Fibroblast of mammary gland (primary cell): ENCODE measurements at regions not wholly inside any gene's neighbourhood (a gene's known extent, or its start where the extent isn't known, plus 50 kb on each side); places are given as distances from the start of the nearest gene placed in this dataset.
A peak's percentile ranks its signal among the peaks of the same experiment; 100 is the strongest.

Experiments
- DNase-seq: peaks from one replicate; pipeline ENCODE4 v3.0.0-alpha.2; 2010; ENCODE audit warnings: low read depth
- H3K4me3 ChIP-seq: 2 replicates; pipeline ENCODE4 v1.5.1; 2011; ENCODE audit warnings: low read depth, mild to moderate bottlenecking, low read length, moderate library complexity; ENCODE audit not compliant: control insufficient read depth
- TF ChIP-seq, protein P1 (sequence below): conservative IDR thresholded peaks from 2 replicates; pipeline ENCODE4 v1.5.1; 2011; ENCODE audit warnings: low read depth, low read length, inconsistent platforms; ENCODE audit not compliant: control insufficient read depth, insufficient read depth

DNA sequence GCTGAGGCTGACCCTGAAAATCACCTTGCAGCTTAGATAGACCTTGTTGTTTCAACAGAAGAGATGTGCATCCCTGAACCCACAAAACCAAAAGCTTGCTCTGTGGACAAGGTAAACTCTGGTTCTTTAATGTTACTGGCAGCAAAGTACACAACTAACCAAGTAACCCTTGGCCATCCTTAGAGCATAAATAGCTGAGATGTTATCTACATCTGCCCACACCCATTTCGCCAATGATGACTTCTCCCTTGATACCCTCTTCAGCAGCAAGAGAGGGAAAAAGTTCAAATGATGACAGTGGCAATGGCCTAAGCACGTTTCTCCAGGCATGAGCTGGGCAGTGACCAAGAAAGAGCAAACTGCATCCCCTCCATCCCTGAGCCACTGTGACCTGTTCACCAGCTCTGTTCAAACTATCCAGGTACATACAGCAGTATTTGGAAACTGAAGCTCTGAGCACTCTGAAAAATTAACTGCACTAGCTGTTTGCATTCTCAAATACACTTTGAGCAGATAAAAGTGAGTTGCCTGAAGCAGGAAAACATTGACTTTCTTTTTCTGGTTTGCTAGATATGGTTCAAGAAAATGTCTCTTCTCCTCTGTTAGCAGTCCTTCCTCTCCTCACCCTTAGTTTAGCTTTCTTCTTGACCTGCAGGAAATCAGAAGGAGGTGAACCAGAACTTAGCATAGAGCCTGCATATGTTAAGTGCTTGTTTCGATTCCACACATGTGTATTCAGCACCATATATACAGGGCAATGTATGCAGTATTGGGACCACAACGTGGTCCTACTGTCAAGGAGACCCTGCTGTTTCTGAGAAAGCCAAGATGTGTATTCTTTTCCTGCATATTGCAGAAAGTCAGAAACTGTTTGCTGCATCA is 231.7 kb downstream of the FOXO1 start:
- TF ChIP-seq, protein P1, sequence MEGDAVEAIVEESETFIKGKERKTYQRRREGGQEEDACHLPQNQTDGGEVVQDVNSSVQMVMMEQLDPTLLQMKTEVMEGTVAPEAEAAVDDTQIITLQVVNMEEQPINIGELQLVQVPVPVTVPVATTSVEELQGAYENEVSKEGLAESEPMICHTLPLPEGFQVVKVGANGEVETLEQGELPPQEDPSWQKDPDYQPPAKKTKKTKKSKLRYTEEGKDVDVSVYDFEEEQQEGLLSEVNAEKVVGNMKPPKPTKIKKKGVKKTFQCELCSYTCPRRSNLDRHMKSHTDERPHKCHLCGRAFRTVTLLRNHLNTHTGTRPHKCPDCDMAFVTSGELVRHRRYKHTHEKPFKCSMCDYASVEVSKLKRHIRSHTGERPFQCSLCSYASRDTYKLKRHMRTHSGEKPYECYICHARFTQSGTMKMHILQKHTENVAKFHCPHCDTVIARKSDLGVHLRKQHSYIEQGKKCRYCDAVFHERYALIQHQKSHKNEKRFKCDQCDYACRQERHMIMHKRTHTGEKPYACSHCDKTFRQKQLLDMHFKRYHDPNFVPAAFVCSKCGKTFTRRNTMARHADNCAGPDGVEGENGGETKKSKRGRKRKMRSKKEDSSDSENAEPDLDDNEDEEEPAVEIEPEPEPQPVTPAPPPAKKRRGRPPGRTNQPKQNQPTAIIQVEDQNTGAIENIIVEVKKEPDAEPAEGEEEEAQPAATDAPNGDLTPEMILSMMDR = no peak
- no peak overlapping the region for H3K4me3 ChIP-seq
- DNase-seq = no peak

DNA sequence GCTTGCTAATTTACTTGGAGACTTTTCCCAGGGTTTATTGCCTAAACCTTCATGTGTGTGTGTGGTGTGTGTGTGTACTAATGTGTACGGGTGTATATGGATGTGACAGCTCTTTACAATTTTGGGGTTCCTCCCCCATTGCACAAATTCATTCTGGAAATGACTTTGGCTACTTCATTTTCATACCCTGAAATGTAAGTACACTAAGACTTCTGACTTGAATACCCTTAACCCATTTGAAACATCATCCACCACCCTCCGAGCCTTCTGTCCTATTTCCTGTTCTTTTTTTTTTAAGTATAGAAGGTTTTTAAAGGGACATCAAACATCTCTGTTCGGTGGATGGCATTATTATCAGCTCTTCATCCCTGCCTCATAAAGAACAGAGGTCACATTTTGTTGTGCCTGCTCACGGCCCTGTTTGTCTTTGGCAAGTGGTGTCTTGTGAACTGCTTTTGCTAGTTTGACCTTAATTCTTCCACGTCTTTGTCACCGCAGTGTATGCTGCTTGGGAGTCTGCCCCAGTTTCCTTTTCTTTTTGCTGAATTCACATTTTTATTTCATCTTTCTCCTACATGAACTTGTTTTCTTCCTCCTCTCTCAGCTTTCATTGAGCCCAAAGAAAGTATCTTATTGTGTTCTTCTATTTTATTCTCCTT is 228.3 kb downstream of the FOXO1 start:
- no peak overlapping the region for H3K4me3 ChIP-seq
- TF ChIP-seq, protein P1 = no peak
- DNase-seq = peak; percentile 24

DNA sequence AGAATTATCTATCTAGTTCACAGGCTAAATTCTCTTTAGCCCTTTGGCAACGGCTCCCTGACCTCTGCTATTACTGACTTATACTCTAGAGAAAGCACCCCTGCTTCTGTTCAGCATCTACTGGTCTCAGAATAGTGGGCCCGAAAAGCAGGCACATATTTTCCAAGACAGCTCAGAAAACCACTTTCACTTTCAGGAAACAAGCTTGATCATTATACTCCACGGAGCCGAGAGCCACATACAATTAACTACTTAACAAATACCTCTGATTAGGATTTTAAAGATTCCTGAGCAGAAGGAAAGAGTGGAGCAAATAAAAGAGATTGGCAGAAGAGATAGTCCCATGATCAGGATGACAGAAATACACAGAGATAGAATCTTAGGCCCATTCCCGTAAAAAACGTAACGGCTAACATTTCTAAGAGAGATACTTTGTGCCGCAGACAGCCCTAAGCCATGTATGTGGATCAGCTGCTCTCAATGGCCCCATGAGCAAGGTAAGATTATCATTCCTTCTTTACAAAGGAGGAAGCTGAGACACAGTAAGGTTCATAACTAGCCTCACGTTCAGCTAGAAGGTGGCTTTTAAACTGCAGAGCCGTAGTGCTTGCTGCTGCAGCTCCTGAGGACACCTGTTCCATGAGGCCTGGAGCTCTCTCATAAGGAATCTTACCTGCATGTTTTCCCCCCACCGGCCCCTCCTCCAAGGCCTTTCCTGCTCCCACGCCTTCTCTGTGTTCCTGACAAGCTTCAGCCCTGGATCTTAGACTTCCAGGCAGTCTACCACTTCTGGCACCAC is 227.2 kb downstream of the FOXO1 start:
- DNase-seq = peak; percentile 59
- H3K4me3 ChIP-seq = no peak overlapping the region
- TF ChIP-seq, protein P1 = no peak

DNA sequence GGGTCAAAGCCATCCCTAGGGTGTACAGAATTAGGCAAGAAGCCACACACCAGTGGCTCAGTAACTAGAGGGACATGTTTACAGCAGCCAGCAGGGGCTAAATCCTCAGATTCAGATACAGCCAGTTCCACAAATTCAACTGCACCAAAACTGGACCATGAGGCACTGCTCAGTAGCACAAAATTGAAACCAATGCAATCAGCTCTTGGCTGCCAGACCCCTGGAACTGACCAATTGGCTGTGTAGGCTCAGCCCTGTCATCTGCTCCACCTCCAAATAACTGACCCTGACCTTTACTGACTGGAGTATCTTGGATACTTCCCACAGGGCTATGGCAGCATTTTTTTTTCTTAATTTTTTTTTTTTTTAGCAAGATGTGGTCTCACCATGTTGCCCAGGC is 226.5 kb downstream of the FOXO1 start:
- TF ChIP-seq, protein P1 = no peak
- no peak overlapping the region for H3K4me3 ChIP-seq

DNA sequence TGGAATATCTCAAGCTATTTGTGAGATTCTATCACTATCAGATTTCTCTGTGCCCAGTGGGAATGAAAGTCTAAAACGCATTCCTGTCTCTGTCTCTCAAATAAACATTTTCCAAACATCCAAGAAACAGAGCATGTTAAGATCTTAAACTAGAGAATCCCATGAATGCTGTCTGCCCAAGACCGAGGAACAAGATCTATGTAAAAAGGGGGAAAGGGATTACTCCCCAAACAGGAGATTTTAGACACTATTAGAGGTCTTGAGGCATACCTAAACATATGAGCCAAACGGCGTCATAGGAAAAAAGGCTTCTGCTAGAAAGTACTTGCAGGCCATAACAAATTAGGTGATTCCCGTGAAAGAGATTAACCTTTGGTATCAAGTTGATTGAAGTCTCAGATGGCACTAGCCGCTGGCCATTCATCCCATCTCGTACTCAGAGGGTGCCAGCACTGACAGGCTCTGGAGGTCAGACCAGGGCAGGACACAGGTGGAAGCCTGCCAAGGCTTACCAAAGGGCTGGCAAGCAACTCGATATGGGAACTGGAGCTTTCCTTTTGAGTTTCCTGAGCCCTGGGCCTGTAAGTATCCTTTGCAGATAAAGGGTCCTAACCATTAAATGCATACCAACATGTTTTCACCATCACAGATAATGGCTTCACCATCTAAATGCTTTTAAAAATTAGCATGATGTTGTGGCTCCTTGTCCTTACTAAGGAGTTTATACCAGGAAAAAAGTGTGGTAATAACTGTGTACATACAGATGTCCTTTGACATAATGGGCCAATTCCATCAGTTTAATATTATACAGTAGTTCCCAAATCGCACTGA is 225.2 kb downstream of the FOXO1 start:
- peak; percentile 69 for DNase-seq
- TF ChIP-seq, protein P1 = no peak
- no peak overlapping the region for H3K4me3 ChIP-seq

More for the DNA sequence above, 226.5 kb downstream of the FOXO1 start:
- DNase-seq = peak; percentile 18

DNA sequence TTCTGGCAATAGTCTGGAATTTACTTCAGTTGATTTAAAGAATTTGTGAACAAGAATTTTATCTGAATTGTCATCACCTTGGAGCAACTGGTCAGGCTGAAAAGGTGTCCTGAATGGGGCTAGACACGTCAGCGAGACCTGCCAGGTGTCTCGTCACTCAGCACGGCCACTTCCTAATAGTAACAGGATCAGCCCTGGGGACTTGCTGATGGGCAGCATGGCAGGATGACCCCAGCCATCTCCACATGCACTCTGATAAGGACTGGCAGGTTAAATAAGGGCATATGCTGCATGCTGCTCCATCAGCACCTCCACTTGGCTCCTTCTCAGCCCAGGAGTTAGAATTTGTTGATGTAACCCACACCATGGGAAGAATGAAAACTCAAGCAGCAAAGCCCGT is 224.2 kb downstream of the FOXO1 start:
- TF ChIP-seq, protein P1 = no peak
- H3K4me3 ChIP-seq = no peak overlapping the region

More for the DNA sequence above, 224.2 kb downstream of the FOXO1 start:
- DNase-seq = no peak
